HG02852 (cell line): ENCODE measurements at regions not wholly inside any gene's neighbourhood (a gene's known extent, or its start where the extent isn't known, plus 50 kb on each side); places are given as distances from the start of the nearest gene placed in this dataset.
"Not testable (repeated sequence)": the region's sequence is repeated elsewhere in the genome, so short reads cannot be mapped to it uniquely, and the experiment has no call there.

Experiments
- ATAC-seq: cut with Tn5 transposase; IDR thresholded peaks from one replicate; pipeline ENCODE4 v1.9.1; 2021; ENCODE audit warnings: mild to moderate bottlenecking, moderate library complexity; ENCODE audit not compliant: unreplicated experiment

DNA sequence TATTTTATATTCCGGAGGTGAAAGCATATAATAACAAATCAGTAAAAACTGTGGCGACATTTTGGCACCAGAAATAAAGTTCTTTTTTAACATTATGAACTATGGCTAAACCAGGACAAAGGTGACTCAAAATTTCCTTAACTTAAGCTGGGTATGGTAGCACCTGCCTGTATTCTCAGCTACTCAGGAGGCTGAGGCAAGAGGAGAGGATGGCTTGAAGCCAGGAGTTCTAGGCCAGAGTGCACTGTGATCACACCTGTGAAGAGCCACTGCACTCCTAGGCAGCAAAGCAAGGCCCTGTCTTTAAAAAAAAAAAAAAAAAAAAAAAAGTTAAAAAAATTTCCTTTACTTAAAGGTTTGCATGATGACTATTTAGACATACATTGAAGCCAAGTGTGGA lies 63.0 kb upstream of the KIF2A start:
- not testable (repeated sequence) for ATAC-seq

DNA sequence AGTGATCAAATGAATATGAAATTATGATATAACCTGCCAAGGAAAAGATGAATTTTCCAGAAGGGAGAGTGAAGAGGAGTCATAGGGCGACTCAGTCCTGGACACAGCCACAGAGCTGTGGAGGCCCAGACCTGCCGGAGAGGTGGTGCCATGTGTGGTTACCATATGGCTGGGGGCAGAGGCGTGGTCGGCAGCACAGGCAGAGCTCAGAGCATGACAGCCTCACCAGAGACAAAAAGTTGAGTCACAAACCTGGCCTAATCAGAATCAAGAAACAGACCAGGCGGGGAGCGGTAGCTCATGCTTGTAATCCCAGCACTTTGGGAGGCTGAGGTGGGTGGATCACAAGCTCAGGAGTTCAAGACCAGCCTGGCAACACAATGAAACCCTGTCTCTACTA lies 57.8 kb upstream of the KIF2A start:
- ATAC-seq: not testable (repeated sequence)

DNA sequence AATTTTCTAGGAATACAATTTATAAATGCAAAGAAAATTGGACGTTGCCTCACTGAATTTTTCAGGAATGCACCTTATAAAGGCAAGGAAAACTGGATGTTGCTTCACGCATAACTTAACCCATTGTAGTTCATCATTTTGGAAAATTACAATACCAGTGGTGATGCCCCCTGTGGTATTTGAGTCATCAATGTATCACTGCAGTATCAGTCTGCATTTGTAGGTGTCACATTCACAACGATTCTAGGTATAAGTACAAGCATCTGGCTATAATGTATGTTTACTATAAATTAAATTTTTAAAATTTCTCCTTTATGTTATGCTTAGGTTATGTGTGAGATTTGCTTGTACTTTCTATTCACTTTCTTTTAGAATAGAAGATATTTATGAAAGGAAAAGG lies 55.9 kb upstream of the KIF2A start:
- ATAC-seq: not testable (repeated sequence)

DNA sequence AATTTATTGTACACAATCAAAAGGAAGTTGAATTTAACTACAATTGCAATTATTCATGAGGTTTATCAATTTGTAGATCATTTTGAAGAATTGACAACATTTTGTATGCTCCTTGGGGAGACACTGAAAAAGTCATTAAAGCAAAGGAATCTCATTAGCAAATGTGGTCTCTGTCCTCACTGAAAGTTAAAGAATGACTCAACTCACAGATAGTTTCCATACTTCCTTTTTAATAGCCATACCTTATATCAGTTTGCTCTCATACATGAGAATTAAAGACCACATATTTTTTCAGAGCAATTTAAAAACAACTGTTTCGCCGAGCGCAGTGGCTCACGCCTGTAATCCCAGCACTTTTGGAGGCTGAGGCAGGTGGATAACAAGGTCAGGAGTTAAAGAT lies 55.1 kb upstream of the KIF2A start:
- not testable (repeated sequence) for ATAC-seq

DNA sequence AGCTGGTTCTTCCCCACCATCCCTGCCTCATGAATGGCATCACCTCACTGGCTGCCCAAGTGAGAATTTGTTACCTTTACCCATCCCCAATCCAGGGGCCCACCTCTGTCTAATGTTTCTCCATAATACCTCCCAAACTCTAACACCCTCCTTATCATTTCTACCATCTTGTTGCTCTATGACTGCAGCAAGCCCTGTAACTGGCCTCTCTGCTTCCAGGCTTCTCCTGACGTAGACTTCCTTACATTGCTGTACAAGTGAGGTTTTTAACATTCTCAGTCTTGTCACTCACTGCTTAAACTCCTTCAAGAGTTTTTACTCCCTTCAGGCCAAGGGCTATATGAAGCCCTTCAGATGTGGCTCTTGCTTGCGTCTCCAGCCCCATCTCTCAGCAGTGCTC lies 53.5 kb upstream of the KIF2A start:
- ATAC-seq: not testable (repeated sequence)

DNA sequence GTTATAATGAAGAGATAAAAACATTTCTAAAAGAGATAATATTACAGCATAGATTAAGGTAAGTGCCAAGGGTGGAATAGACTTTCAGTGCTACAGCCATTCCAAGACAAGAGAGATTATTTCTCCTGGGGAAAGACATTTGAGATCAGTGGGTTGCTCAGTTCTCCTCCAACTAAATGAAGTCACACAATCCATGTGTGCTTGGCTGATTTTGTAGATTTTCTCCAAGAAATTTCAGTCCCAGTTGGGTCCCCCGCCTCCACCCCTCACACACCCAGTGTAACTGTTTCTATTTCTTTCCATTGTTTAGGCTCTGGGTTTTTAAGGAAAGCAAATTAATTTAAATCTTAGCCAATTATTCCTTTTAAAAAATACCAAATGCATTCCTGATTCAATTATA lies 50.5 kb upstream of the KIF2A start:
- ATAC-seq: not testable (repeated sequence)

DNA sequence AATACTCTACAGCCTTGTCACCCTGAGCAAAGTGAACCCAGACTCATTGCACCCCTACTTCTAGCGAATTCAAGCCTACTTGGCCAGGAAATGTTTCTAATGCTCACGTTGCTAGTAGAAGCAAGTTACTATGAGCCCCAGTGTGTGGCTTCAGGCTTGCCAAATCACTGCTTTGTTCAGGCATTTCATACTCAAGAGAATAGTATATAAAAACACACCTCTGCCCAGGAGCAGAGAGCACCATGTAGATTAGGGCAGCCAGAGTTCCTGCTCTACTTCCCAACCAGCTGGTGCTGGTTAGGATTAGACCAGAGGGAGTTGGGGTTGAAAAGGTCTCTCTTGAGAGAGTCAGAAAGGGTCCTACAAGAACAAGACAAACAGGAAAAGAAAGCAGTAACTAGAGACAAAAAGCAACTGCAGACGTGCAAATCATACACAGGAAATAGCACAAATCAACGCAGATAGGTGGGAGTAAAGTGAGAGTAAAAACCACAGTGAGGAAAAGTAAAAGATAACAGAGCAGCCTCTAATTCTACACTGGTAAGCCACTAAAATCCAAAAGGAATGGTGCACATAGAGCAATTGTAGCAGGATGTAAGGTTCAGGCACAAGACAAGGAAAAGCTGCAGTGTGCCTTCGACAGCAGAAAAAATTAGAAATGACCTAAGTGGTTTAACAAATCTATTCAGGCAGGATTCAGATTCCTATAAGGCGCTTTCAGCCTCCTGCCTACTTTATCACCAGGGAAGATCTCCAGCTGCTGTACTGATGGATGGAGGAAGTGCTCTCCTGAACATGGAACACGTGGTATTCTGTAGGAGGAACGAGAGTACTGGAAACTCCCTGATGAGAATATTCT lies 49.6 kb upstream of the KIF2A start:
- ATAC-seq: peak; percentile 69
